Endothelial cell of umbilical vein (primary cell): ENCODE measurements at regions not wholly inside any gene's neighbourhood (a gene's known extent, or its start where the extent isn't known, plus 50 kb on each side); places are given as distances from the start of the nearest gene placed in this dataset.

Source experiments
- BruUV-seq: library from RNA; stranded (reverse); fragments of 400-500 nt; replicated peaks from 2 replicates; lab custom pipeline; 2021; lab: Mats Ljungman, UMichigan
- CTCF ChIA-PET: fragments of 300-600, 350-600 bp; sonication (Branson Sonifier 250); formaldehyde crosslinking; loops from one replicate; lab custom pipeline; 2021; ENCODE audit warnings: antibody characterized with exemption, inconsistent platforms; lab: Charles Lee
- POLR2A ChIA-PET: fragments of 300-600, 350-600 bp; sonication (Branson Sonifier 250); formaldehyde crosslinking; loops from one replicate; lab custom pipeline; 2021; ENCODE audit warnings: antibody characterized with exemption, inconsistent platforms; lab: Charles Lee
- DNase-seq: peaks from one replicate; pipeline ENCODE4 v3.0.0-alpha.2; 2011; ENCODE audit warnings: low read depth, low spot score
- FAIRE-seq: peaks from 2 replicates; lab custom pipeline; 2011; peaks lifted over from hg19 to GRCh38; lab: Jason Lieb, UNC
- H2AFZ ChIP-seq: 2 replicates; pipeline ENCODE4 v1.6.0; 2012; ENCODE audit warnings: low read depth, low read length, control low read depth, inconsistent platforms
- H3K27ac ChIP-seq: 2 replicates; pipeline ENCODE4 v1.5.1; 2011; ENCODE audit warnings: low read depth, mild to moderate bottlenecking, control low read depth, low read length, moderate library complexity; ENCODE audit not compliant: insufficient read depth
- H3K27me3 ChIP-seq, 2 experiments: 2 replicates each; pipeline versions ENCODE4 v1.6.0 to v1.6.1; 2011; ENCODE audit warnings: low read length in 2 of 2, mixed read lengths in 1 of 2; ENCODE audit not compliant: control insufficient read depth in 2 of 2, insufficient read depth in 2 of 2
- H3K36me3 ChIP-seq, 2 experiments: 2 replicates in 1 of 2; 3 replicates in 1 of 2; pipeline ENCODE4 v1.5.1; 2011; ENCODE audit warnings: low read length in 2 of 2, mild to moderate bottlenecking in 1 of 2, moderate library complexity in 1 of 2; ENCODE audit not compliant: control insufficient read depth in 2 of 2, insufficient read depth in 2 of 2; ENCODE audit errors: extremely low read depth in 1 of 2
- H3K4me1 ChIP-seq: 3 replicates; pipeline ENCODE4 v1.5.1; 2011; ENCODE audit warnings: mild to moderate bottlenecking, low read length; ENCODE audit not compliant: control insufficient read depth, insufficient read depth; ENCODE audit errors: extremely low read depth
- H3K4me2 ChIP-seq: 2 replicates; pipeline ENCODE4 v1.6.1; 2011; ENCODE audit warnings: low read length, control low read depth, mixed read lengths; ENCODE audit not compliant: insufficient read depth
- H3K4me3 ChIP-seq, 3 experiments: fragments of 200-600 bp in 1 of 3; sonication (generic), shearing (Covaris generic) in 1 of 3; replicated peaks in 1 of 3; 2 replicates each; pipeline ENCODE4 v1.5.1; 2011 to 2016; ENCODE audit warnings: control low read depth in 3 of 3, low read length in 3 of 3, mild to moderate bottlenecking in 2 of 3, inconsistent platforms in 1 of 3, low read depth in 1 of 3, moderate library complexity in 1 of 3; ENCODE audit not compliant: insufficient read depth in 1 of 3
- H3K79me2 ChIP-seq: 2 replicates; pipeline ENCODE4 v1.6.0; 2012; ENCODE audit warnings: low read length, inconsistent platforms; ENCODE audit not compliant: control insufficient read depth, insufficient read depth
- H3K9ac ChIP-seq: replicated peaks from 2 replicates; pipeline ENCODE3; 2011; ENCODE audit warnings: low read length, control low read depth; ENCODE audit not compliant: insufficient read depth; ENCODE audit errors: extremely low read depth
- H3K9me1 ChIP-seq: replicated peaks from 3 replicates; pipeline ENCODE4 v1.6.0; 2011; ENCODE audit warnings: mild to moderate bottlenecking, low read length; ENCODE audit not compliant: control insufficient read depth, insufficient read depth; ENCODE audit errors: extremely low read depth
- H3K9me3 ChIP-seq: replicated peaks from 2 replicates; pipeline ENCODE4 v1.5.1; 2012; ENCODE audit warnings: low read length, inconsistent platforms; ENCODE audit not compliant: control insufficient read depth, insufficient read depth
- H4K20me1 ChIP-seq: replicated peaks from 2 replicates; pipeline ENCODE3; 2011; ENCODE audit warnings: mild to moderate bottlenecking, low read length; ENCODE audit not compliant: control insufficient read depth, insufficient read depth; ENCODE audit errors: extremely low read depth
- CTCF ChIP-seq, 2 donors: IDR thresholded peaks; 1 replicate in 1 of 2; 2 replicates in 1 of 2; pipeline ENCODE4 v1.5.1; 2011; ENCODE audit warnings: low read length in 2 of 2, mild to moderate bottlenecking in 2 of 2, moderate library complexity in 2 of 2, control low read depth in 1 of 2, inconsistent platforms in 1 of 2, low read depth in 1 of 2; ENCODE audit not compliant: insufficient read depth in 1 of 2; ENCODE audit errors: extremely low read depth in 1 of 2
- EZH2 ChIP-seq: IDR thresholded peaks from 2 replicates; pipeline ENCODE4 v1.6.1; 2012; ENCODE audit warnings: borderline replicate concordance, low read depth, mild to moderate bottlenecking, moderate library complexity, low read length, inconsistent platforms; ENCODE audit not compliant: severe bottlenecking
- FOS ChIP-seq: IDR thresholded peaks from 2 replicates; pipeline ENCODE4 v1.6.1; 2011; ENCODE audit warnings: mild to moderate bottlenecking, low read length, moderate library complexity, borderline replicate concordance; ENCODE audit not compliant: insufficient read depth
- GATA2 ChIP-seq: IDR thresholded peaks from 2 replicates; pipeline ENCODE4 v1.7.0; 2011; ENCODE audit warnings: low read depth, mild to moderate bottlenecking, moderate library complexity, mixed read lengths, low read length; ENCODE audit not compliant: insufficient read length, insufficient read depth
- JUN ChIP-seq: IDR thresholded peaks from 2 replicates; pipeline ENCODE4 v1.6.1; 2011; ENCODE audit warnings: borderline replicate concordance, low read depth; ENCODE audit not compliant: insufficient read length, insufficient read depth
- MAX ChIP-seq: IDR thresholded peaks from 2 replicates; pipeline ENCODE4 v1.6.1; 2011; ENCODE audit not compliant: insufficient read depth, insufficient read length
- MYC ChIP-seq: IDR thresholded peaks from one replicate; pipeline ENCODE4 v1.6.1; 2011; ENCODE audit warnings: mild to moderate bottlenecking, low read depth, low read length
- POLR2A ChIP-seq: IDR thresholded peaks from 2 replicates; pipeline ENCODE4 v1.6.1; 2012; ENCODE audit warnings: low read depth, mild to moderate bottlenecking, control low read depth, low read length
- POLR2AphosphoS5 ChIP-seq: IDR thresholded peaks from 2 replicates; pipeline ENCODE4 v1.6.1; 2012; ENCODE audit warnings: low read depth, mild to moderate bottlenecking, control low read depth, low read length, moderate library complexity; ENCODE audit not compliant: insufficient read depth
- dilution Hi-C: fragments of 300-500 bp; cut with MboI; formaldehyde crosslinking; loops from one replicate; pipeline ENCODE4 v1.15.0; 2019; ENCODE audit warnings: low sequenced_read_pairs; ENCODE audit not compliant: extremely low pct_ligation_motif_present
- intact Hi-C: fragments of 100-400 bp; cut with micrococcal nuclease; formaldehyde crosslinking; loops from one replicate; pipeline ENCODE4 v1.10.0; 2022

GRCh38 chrX:87890437-87890836, 372.8 kb downstream of the KLHL4 start:
- POLR2A ChIA-PET, result no interaction called here
- FAIRE-seq (no peak), DNase-seq (no peak)

More at GRCh38 chrX:87890437-87890836, 372.8 kb downstream of the KLHL4 start:
- Histone ChIP-seq H2AFZ (no peak overlapping the region), H3K36me3 (no peaks in the 10 kb centered on the region), H3K9me1 (no peaks in the 10 kb centered on the region), H3K27ac (no peak overlapping the region), H4K20me1 (no peaks in the 10 kb centered on the region), H3K79me2 (no peaks in the 10 kb centered on the region), H3K9ac (no peak overlapping the region), H3K4me3 (no peak overlapping the region), H3K9me3 (no peaks in the 10 kb centered on the region), H3K4me2 (no peak overlapping the region), H3K4me1 (no peaks in the 10 kb centered on the region), H3K27me3 (no peaks in the 10 kb centered on the region)
- dilution Hi-C loops (no loop called here), intact Hi-C loops (no loop called here)
- CTCF ChIA-PET, result no interaction called here
- no peak for TF ChIP-seq EZH2
- TF ChIP-seq MAX, result no peak
- TF ChIP-seq MYC, result no peak
- TF ChIP-seq POLR2A, result no peak
- TF ChIP-seq JUN, result no peak
- TF ChIP-seq GATA2, result no peak
- no peak for TF ChIP-seq POLR2AphosphoS5
- no peak for TF ChIP-seq CTCF (IDR thresholded peaks at IDR 0.05; ENCODE audit: extremely low read depth in 1 of 2, insufficient read depth in 1 of 2, low read depth in 1 of 2, low read length in 2 of 2)
- TF ChIP-seq FOS, result no peak
- no TSS peak for BruUV-seq
